Ishikawa (cell line): ENCODE measurements at regions not wholly inside any gene's neighbourhood (a gene's known extent, or its start where the extent isn't known, plus 50 kb on each side); places are given as distances from the start of the nearest gene placed in this dataset.

ENCODE experiments used
- CEBPB ChIP-seq: IDR thresholded peaks from 2 replicates; pipeline ENCODE4 v1.6.1; 2012
- CREB1 ChIP-seq: IDR thresholded peaks from 2 replicates; pipeline ENCODE4 v1.6.1; 2012; ENCODE audit warnings: low read depth
- EGR1 ChIP-seq: IDR thresholded peaks from 2 replicates; pipeline ENCODE4 v1.6.1; 2012
- EP300 ChIP-seq: IDR thresholded peaks from 2 replicates; pipeline ENCODE4 v1.6.1; 2012; ENCODE audit warnings: borderline replicate concordance
- FOXM1 ChIP-seq: IDR thresholded peaks from 2 replicates; pipeline ENCODE4 v1.6.1; 2012; ENCODE audit warnings: low read depth, borderline replicate concordance
- MAX ChIP-seq: IDR thresholded peaks from 2 replicates; pipeline ENCODE4 v1.6.1; 2012
- NFIC ChIP-seq: IDR thresholded peaks from 2 replicates; pipeline ENCODE4 v1.6.1; 2012
- RAD21 ChIP-seq: IDR thresholded peaks from 2 replicates; pipeline ENCODE4 v1.6.1; 2012; ENCODE audit warnings: low read depth
- TAF1 ChIP-seq: IDR thresholded peaks from 2 replicates; pipeline ENCODE4 v1.6.1; 2012; ENCODE audit warnings: low read depth, mild to moderate bottlenecking
- TCF12 ChIP-seq: IDR thresholded peaks from 2 replicates; pipeline ENCODE4 v1.6.1; 2012; ENCODE audit warnings: low read depth
- TEAD4 ChIP-seq: IDR thresholded peaks from 2 replicates; pipeline ENCODE4 v1.6.1; 2012
- YY1 ChIP-seq: IDR thresholded peaks from 2 replicates; pipeline ENCODE4 v1.6.1; 2012; ENCODE audit warnings: low read depth
- ZBTB7A ChIP-seq: IDR thresholded peaks from 2 replicates; pipeline ENCODE4 v1.6.1; 2012; ENCODE audit warnings: low read depth
- TF ChIP-seq, protein P1 (sequence below): IDR thresholded peaks from 2 replicates; pipeline ENCODE4 v1.6.1; 2012
- TF ChIP-seq, protein P2 (sequence below): IDR thresholded peaks from 2 replicates; pipeline ENCODE4 v1.6.1; 2012; ENCODE audit warnings: low read depth, mild to moderate bottlenecking

DNA sequence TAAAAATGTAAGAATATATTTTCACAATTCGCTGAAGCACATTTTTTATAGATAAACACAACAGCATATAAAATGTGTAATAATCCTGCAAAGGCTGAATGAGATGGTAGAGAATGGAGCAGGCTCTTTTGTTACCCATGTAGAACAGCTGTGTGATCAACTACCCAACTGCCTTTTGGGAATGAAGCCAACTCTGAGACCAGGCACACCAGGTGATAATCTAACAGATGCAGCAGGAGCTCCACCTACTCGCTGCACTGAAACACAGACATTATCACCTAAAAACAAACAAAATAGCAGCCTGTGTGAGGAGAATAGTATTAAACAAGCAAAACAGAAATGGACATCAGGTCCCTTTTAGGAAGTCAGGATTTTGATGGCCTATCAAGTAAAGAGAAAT is 183.3 kb downstream of the CCDC59 start:
- TF ChIP-seq EGR1 (no peak), CEBPB (no peak), MAX (no peak), RAD21 (no peak)

DNA sequence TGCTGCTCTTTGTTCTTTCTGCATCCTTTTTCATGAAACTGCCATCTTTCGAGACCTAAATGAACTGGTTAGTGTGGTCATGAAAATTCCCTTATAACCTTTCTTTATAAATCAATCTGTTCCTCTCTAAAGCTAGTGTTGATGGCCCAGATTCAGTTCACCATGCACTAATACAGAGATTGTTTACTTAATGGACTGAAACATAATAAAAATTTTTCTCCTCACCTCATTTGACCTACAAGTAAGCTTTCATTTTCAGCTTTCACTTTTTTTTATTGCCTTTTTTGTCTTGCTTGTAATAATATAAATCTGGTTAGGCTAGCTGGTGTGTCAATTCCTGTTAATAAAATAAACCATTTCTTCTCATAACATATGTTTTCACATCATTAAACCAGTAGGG is 183.8 kb downstream of the CCDC59 start:
- TF ChIP-seq TEAD4 (no peak), FOXM1 (no peak), RAD21 (no peak), ZBTB7A (no peak), EP300 (no peak), TCF12 (no peak)

- TF ChIP-seq EP300 (no peak), MAX (no peak), TEAD4 (no peak), RAD21 (no peak), CREB1 (no peak), FOXM1 (no peak), TAF1 (no peak), YY1 (no peak), NFIC (no peak), TCF12 (no peak), CEBPB (no peak), ZBTB7A (no peak), EGR1 (no peak)
- TF ChIP-seq, protein P1, sequence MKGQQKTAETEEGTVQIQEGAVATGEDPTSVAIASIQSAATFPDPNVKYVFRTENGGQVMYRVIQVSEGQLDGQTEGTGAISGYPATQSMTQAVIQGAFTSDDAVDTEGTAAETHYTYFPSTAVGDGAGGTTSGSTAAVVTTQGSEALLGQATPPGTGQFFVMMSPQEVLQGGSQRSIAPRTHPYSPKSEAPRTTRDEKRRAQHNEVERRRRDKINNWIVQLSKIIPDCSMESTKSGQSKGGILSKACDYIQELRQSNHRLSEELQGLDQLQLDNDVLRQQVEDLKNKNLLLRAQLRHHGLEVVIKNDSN = no peak
- TF ChIP-seq, protein P2, sequence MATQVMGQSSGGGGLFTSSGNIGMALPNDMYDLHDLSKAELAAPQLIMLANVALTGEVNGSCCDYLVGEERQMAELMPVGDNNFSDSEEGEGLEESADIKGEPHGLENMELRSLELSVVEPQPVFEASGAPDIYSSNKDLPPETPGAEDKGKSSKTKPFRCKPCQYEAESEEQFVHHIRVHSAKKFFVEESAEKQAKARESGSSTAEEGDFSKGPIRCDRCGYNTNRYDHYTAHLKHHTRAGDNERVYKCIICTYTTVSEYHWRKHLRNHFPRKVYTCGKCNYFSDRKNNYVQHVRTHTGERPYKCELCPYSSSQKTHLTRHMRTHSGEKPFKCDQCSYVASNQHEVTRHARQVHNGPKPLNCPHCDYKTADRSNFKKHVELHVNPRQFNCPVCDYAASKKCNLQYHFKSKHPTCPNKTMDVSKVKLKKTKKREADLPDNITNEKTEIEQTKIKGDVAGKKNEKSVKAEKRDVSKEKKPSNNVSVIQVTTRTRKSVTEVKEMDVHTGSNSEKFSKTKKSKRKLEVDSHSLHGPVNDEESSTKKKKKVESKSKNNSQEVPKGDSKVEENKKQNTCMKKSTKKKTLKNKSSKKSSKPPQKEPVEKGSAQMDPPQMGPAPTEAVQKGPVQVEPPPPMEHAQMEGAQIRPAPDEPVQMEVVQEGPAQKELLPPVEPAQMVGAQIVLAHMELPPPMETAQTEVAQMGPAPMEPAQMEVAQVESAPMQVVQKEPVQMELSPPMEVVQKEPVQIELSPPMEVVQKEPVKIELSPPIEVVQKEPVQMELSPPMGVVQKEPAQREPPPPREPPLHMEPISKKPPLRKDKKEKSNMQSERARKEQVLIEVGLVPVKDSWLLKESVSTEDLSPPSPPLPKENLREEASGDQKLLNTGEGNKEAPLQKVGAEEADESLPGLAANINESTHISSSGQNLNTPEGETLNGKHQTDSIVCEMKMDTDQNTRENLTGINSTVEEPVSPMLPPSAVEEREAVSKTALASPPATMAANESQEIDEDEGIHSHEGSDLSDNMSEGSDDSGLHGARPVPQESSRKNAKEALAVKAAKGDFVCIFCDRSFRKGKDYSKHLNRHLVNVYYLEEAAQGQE = no peak
These were observed 209.1 kb downstream of the CCDC59 start for GRCh38 chr12:82149045-82149444.

DNA sequence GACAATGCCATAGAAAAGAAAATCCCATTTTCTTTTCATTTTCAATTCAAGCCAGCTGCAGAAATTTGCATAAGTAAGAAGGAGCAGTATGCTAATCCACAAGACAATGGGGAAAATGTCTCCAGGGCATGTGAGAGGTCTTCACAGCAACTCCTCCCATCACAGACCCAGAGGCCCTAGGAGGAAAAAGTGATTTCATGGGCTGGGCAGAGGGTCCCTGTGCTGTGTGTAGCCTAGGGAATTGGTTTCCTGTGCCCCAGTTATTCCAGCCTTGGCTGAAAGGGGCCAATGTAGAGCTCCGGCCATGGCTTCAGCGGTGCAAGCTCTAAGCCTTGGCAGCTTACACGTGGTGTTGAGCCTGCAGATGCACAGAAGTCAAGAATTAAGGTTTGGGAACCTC is 211.4 kb downstream of the CCDC59 start:
- TF ChIP-seq, protein P2 = no peak
- TF ChIP-seq EP300 = no peak
- no peak for TF ChIP-seq TEAD4
- TF ChIP-seq CEBPB = no peak
- TF ChIP-seq RAD21 = no peak
- TF ChIP-seq ZBTB7A = no peak

- TF ChIP-seq YY1 = no peak
- TF ChIP-seq TCF12 = no peak
- TF ChIP-seq, protein P1 = peak; percentile 59
- TF ChIP-seq, protein P2 = no peak
These were observed 213.7 kb downstream of the CCDC59 start for GRCh38 chr12:82144505-82144904.

- no peak for TF ChIP-seq YY1
- TF ChIP-seq FOXM1 = no peak
- no peak for TF ChIP-seq CREB1
- TF ChIP-seq, protein P1 = no peak
- TF ChIP-seq EP300 = no peak
- no peak for TF ChIP-seq NFIC
- TF ChIP-seq ZBTB7A = no peak
- no peak for TF ChIP-seq MAX
- no peak for TF ChIP-seq CEBPB
- no peak for TF ChIP-seq TAF1
- TF ChIP-seq TEAD4 = no peak
- TF ChIP-seq, protein P2 = no peak
- TF ChIP-seq EGR1 = no peak
- TF ChIP-seq TCF12 = no peak
- TF ChIP-seq RAD21 = no peak
These were observed 225.8 kb downstream of the CCDC59 start for GRCh38 chr12:82132390-82132789.
